D721Med (cell line): ENCODE measurements at regions not wholly inside any gene's neighbourhood (a gene's known extent, or its start where the extent isn't known, plus 50 kb on each side); places are given as distances from the start of the nearest gene placed in this dataset.

Experiments
- DNase-seq: peaks from one replicate; pipeline ENCODE4 v3.0.0; 2011; ENCODE audit warnings: low spot score; ENCODE audit not compliant: insufficient read length
- FAIRE-seq: peaks from 2 replicates; lab custom pipeline; 2011; peaks lifted over from hg19 to GRCh38; lab: Jason Lieb, UNC
- CTCF ChIP-seq: IDR thresholded peaks from 2 replicates; pipeline ENCODE4 v1.5.1; 2012; ENCODE audit warnings: mild to moderate bottlenecking, control low read depth; ENCODE audit not compliant: insufficient read depth; ENCODE audit errors: missing control alignments

- DNase-seq (no peak), FAIRE-seq (no peak)
- TF ChIP-seq CTCF = no peak
These were observed 78.2 kb upstream of the SORBS2 start for GRCh38 chr4:185890196-185890595.

GRCh38 chr4:185892165-185892564 lies 80.2 kb upstream of the SORBS2 start:
- FAIRE-seq (no peak), DNase-seq (no peak)

DNA sequence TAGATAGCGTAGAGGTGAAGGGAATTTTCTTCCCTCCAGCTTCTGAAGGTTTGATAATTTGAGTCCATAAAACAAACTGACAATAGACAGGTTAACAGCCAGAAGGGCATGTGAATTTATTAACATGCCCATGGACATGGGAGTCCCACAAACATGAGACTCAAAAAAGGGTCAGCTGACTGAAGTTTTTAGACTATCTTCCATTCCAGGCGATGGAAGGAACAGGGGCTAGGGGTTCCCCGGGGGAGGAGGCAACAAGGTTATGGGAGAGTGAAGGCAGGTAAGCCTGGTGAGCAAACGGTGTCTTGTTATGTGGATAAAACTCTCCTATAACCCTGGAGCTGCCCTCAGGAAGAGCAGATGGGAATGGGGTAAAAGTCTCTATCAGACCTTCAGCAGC lies 81.5 kb upstream of the SORBS2 start:
- DNase-seq (no peak), FAIRE-seq (no peak)
- TF ChIP-seq CTCF = no peak

More at GRCh38 chr4:185892165-185892564, 80.2 kb upstream of the SORBS2 start:
- TF ChIP-seq CTCF = peak; percentile 12

GRCh38 chr4:185894481-185894880 lies 82.5 kb upstream of the SORBS2 start:
- FAIRE-seq (no peak), DNase-seq (no peak)
- TF ChIP-seq CTCF = no peak

- TF ChIP-seq CTCF = no peak
- no peak for FAIRE-seq
- no peak for DNase-seq
These were observed 83.4 kb upstream of the SORBS2 start for GRCh38 chr4:185895351-185895750.

- TF ChIP-seq CTCF = no peak
- FAIRE-seq = no peak
- no peak for DNase-seq
These were observed 83.9 kb upstream of the SORBS2 start for GRCh38 chr4:185895866-185896265.

DNA sequence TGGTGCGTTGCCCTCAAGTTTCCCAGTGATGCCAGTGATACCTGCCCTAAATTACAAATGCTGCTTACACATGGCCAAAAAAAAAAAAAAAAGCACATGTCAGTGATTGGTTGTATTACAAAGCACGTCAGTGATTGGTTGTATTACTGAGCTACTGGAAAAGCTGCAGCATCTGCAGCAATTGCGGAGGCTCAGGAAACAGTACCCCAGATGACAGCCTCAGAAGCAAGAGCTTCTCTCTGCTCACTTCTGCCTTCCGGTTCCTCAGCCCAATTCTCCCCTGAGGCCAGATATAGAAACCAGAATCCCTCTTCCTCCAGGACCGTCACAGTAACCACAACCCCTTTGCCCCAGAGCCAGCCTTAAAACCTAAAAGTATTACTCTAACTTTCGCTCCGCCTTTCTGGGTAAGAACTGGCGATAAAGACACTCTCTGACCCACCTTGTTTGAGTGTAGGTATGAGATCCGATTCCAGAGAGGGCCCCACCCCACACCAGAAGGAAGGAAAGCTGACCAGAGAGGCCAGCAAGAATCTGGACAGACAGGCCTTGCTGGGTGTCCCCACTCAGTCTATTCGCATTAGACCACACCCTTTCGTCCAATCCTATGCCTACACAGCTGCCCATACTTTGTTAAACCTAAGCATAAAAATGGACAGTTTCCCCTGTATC lies 85.0 kb upstream of the SORBS2 start:
- FAIRE-seq = no peak
- no peak for DNase-seq

More for the DNA sequence above, 85.0 kb upstream of the SORBS2 start:
- no peak for TF ChIP-seq CTCF
